ENCODE measurements at regions not wholly inside any gene's neighbourhood (a gene's known extent, or its start where the extent isn't known, plus 50 kb on each side); places are given as distances from the start of the nearest gene placed in this dataset.
"Not testable (repeated sequence)": the region's sequence is repeated elsewhere in the genome, so short reads cannot be mapped to it uniquely, and the experiment has no call there.

DNA sequence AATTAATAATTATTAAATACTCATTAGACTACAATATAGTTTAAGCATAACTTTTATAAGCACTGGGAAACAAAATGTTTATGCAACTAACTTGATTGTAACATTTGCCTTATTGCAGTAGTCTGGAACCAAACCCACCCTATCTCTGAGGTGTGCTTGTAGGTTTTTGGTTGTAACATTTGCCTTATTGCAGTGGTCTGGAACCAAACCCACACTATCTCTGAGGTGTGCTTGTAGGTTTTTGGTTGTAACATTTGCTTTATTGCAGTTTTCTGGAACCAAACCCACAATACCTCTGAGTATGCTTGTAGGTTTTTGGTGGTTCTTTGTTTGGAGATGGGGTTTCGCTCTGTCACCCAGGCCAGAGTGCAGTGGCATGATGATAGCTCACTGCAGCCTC, 1376.4 kb upstream of the DEFB115 start:
- not testable (repeated sequence) for DNase-seq (ENCODE audit: low spot score)

DNA sequence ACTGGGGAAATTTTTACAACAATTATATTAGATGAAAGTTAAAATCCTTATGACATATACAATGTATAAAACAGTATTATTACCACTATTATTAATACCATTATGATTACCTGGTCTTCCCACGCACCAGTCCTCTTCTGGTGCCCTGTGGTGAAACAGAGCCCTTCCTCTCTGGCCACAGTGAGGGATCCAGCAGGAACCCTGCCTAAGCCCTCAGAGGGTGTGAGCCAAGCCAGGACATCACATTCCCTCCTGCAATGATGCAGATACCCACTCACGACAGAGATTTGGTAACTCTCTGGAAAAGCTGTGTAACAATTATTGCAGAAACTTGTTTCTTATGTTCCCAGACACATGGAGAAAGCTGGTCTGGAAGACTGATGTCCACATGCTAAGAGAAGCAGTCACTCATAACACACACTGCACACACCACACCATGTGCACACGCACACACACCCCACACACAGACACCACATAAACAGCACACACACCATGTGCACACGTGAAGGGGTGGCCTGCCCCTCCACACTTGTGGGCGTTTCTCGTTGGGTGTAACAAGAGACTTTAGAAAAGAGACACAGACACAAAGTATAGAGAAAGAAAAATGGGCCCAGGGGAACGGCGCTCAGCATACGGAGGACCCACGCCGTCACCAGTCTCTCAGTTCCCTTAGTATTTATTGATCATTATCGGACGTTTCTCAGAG, 1373.8 kb upstream of the DEFB115 start:
- not testable (repeated sequence) for DNase-seq (ENCODE audit: low spot score)

DNA sequence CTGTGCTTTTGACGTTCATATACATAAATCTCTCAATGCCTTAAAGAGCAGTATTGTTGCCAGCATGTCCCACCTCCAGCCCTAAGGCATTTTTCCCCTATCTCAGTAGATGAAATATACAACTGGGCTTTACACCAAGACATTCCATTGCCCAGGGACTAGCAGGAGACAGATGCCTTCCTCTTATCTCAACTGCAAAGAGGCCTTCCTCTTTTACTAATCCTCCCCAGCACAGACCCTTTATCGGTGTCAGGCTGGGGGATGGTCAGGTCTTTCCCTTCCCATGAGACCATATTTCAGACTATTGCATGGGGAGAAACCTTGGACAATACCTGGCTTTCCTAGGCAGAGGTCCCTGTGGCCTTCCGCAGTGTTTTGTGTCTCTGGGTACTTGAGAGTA, 1373.1 kb upstream of the DEFB115 start:
- DNase-seq (ENCODE audit: low spot score) = not testable (repeated sequence)

DNA sequence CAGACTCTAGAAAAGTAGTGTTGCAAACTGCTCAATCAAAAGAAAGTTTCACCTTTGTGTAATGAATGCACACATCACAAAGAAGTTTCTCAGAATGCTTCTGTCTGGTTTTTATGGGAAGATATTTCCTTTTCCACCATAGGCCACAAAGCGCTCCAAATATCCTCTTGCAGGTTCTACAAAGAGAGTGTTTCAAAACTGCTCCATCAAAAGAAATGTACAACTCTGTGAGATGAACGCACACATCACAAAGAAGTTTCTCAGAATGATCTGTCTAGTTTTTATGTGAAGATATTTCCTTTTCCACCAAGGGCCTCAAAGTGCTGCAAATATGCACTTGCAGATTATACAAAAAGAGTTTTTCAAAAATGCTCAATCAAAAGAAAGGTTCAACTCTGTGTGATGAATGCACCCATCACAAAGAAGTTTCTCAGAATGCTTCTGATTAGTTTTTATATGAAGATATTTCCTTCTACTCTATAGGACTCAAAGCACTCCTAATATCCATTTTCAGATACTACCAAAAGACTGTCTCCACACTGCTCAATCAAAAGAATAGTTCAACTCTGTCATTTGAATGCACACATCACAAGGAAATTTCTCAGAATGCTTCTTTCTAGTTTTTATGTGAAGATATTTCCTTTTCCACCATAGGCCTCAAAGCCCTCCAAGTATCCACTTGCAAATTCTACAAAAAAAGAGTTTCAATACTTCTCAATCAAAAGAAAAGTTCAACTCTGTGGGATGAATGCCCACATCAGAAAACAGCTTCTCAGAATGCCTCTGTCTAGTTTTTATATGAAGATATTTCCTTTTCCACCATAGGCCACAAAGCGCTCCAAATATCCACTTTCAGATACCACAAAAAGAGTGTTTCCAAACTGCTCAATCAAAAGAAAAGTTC, 1371.9 kb upstream of the DEFB115 start:
- not testable (repeated sequence) for DNase-seq (ENCODE audit: low spot score)

DNA sequence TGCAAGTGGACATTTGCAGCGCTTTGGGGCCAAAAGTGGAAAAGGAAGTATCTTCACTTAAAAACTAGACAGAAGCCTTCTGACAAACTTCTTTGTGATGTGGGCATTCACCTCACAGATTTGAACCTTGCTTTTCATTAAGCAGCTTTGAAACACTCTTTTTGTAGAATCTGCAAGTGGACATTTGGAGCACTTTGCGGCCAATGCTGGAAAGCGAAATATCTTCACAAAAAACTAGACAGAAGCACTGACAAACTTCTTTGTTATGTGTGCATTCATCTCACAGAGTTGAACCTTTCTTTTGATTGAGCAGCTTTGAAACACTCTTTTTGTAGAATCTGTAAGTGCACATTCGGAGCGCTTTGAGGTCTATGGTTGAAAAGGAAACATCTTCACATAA, 1365.9 kb upstream of the DEFB115 start:
- DNase-seq (ENCODE audit: low spot score) = not testable (repeated sequence)
